CD4-positive, alpha-beta T cell (primary cell): ENCODE measurements at regions not wholly inside any gene's neighbourhood (a gene's known extent, or its start where the extent isn't known, plus 50 kb on each side); places are given as distances from the start of the nearest gene placed in this dataset.

Experiments
- ATAC-seq: fragments of 200-7000 bp; cut with Tn5 transposase; one replicate; pipeline ENCODE4 v1.10.0; 2022; ENCODE audit warnings: mild to moderate bottlenecking; ENCODE audit not compliant: poor library complexity
- CTCF ChIA-PET: fragments of 350-600 bp; sonication (Branson Sonifier 250); formaldehyde crosslinking; loops from one replicate; lab custom pipeline; 2021; ENCODE audit warnings: antibody characterized with exemption, inconsistent platforms; lab: Charles Lee
- POLR2A ChIA-PET: fragments of 350-600 bp; sonication (Branson Sonifier 250); formaldehyde crosslinking; loops from one replicate; lab custom pipeline; 2021; ENCODE audit warnings: antibody characterized with exemption, inconsistent platforms; lab: Charles Lee
- DNase-seq, 14 experiments: peaks; one replicate each; pipeline ENCODE4 v3.0.0-alpha.2; 2013 to 2020; ENCODE audit warnings: mixed read lengths in 2 of 14
- H3K27ac ChIP-seq, 2 donors: one replicate each; pipeline versions ENCODE4 v1.5.1 to v1.7.0; 2013; ENCODE audit warnings: low read length in 2 of 2, low read depth in 1 of 2, mild to moderate bottlenecking in 1 of 2
- H3K27me3 ChIP-seq, 2 experiments: 1 replicate in 1 of 2; 2 replicates in 1 of 2; pipeline versions ENCODE4 v1.6.1 to v1.7.0; 2013; ENCODE audit warnings: low read length in 2 of 2, control low read depth in 1 of 2, mild to moderate bottlenecking in 1 of 2, moderate library complexity in 1 of 2; ENCODE audit not compliant: insufficient read depth in 2 of 2, control insufficient read depth in 1 of 2
- H3K36me3 ChIP-seq: one replicate; pipeline ENCODE4 v1.6.1; 2013; ENCODE audit warnings: low read length, control low read depth; ENCODE audit not compliant: insufficient read depth
- H3K4me1 ChIP-seq: one replicate; pipeline ENCODE4 v1.6.1; 2013; ENCODE audit warnings: low read length, control low read depth; ENCODE audit not compliant: insufficient read depth
- H3K4me3 ChIP-seq: one replicate; pipeline ENCODE4 v1.5.1; 2013; ENCODE audit warnings: mild to moderate bottlenecking, low read length, moderate library complexity
- H3K9me3 ChIP-seq, 2 experiments: 1 replicate in 1 of 2; 2 replicates in 1 of 2; pipeline versions ENCODE4 v1.6.1 to v1.7.0; 2013; ENCODE audit warnings: low read length in 2 of 2, mild to moderate bottlenecking in 2 of 2, control low read depth in 1 of 2, moderate library complexity in 1 of 2; ENCODE audit not compliant: control insufficient read depth in 1 of 2, insufficient read depth in 1 of 2
- H3K27ac Mint-ChIP-seq: one replicate; pipeline ENCODE4 v1.8.0; 2020; ENCODE audit warnings: mixed read lengths
- H3K27me3 Mint-ChIP-seq: one replicate; pipeline ENCODE4 v1.8.0; 2021; ENCODE audit warnings: mixed read lengths
- H3K36me3 Mint-ChIP-seq: one replicate; pipeline ENCODE4 v1.8.0; 2021; ENCODE audit warnings: low read depth, mixed read lengths
- H3K4me1 Mint-ChIP-seq: one replicate; pipeline ENCODE4 v1.8.0; 2021; ENCODE audit warnings: low read depth, mixed read lengths
- H3K4me3 Mint-ChIP-seq: one replicate; pipeline ENCODE4 v1.8.0; 2020; ENCODE audit warnings: mild to moderate bottlenecking, mixed read lengths
- H3K9me3 Mint-ChIP-seq: one replicate; pipeline ENCODE4 v1.8.0; 2020; ENCODE audit warnings: mixed read lengths
- CTCF ChIP-seq: fragments of 200-600 bp; IDR thresholded peaks from one replicate; pipeline ENCODE4 v1.8.0; 2022; ENCODE audit warnings: antibody characterized with exemption, mild to moderate bottlenecking
- intact Hi-C, 2 experiments: fragments of 100-400 bp; cut with DNase I in 1 of 2; cut with micrococcal nuclease in 1 of 2; formaldehyde crosslinking; loops; one replicate each; pipeline versions ENCODE4 v1.15.1 to v1.9.0; 2023 to 2025; cut with DNase I, micrococcal nuclease

DNA sequence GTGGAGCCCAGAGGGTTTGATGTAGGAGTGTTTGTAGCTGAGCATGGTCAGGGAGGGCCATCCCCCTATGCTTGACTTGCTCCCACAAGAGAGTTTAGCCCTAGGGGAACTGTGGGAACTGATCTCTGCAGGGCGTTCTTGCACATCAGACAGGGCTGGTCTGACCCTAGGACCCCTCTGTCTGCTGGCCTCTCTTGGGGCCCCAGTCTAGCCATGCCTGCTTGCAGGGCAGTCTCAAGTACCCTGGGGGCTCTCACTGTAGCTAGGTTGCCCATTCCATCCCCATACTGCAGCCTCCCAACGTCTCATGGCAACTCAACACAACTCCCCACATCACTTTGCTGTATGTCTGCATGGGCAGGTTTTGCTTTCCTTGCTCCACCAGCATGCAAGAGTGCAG, 1250.7 kb upstream of the B3GALT2 start:
- no peak overlapping the region for H3K27ac Mint-ChIP-seq

GRCh38 chr1:194431121-194431520, 1244.7 kb upstream of the B3GALT2 start:
- H3K27ac Mint-ChIP-seq, result no peak overlapping the region
- H3K9me3 Mint-ChIP-seq, result no peaks in the 10 kb centered on the region
- no peak for TF ChIP-seq CTCF
- no peak overlapping the region for H3K4me3 ChIP-seq
- H3K27ac ChIP-seq, result no peak overlapping the region
- no peak for DNase-seq
- H3K9me3 ChIP-seq, result peaks cover 0 to 7% of the 10 kb centered on the region in 2 experiments
- no peaks in the 10 kb centered on the region for H3K27me3 ChIP-seq
- POLR2A ChIA-PET, result no interaction called here
- peaks cover 4% of the 10 kb centered on the region for H3K27me3 Mint-ChIP-seq
- CTCF ChIA-PET, result no interaction called here
- H3K4me1 ChIP-seq, result no peaks in the 10 kb centered on the region
- H3K36me3 Mint-ChIP-seq, result no peaks in the 10 kb centered on the region
- no peak overlapping the region for H3K4me3 Mint-ChIP-seq
- H3K36me3 ChIP-seq, result no peaks in the 10 kb centered on the region
- intact Hi-C loops, result no loop called here
- no peak for ATAC-seq
- H3K4me1 Mint-ChIP-seq, result no peaks in the 10 kb centered on the region

More for the DNA sequence above, 1250.7 kb upstream of the B3GALT2 start:
- no peak for TF ChIP-seq CTCF
- DNase-seq (no peak), ATAC-seq (no peak)
- no peaks in the 10 kb centered on the region for H3K4me1 Mint-ChIP-seq
- H3K9me3 Mint-ChIP-seq, result no peaks in the 10 kb centered on the region
- no peaks in the 10 kb centered on the region for H3K27me3 Mint-ChIP-seq
- H3K36me3 Mint-ChIP-seq, result no peaks in the 10 kb centered on the region
- H3K9me3 ChIP-seq, result no peaks in the 10 kb centered on the region
- ChIA-PET POLR2A (no interaction called here), CTCF (no interaction called here)
- no peak overlapping the region for H3K27ac ChIP-seq
- H3K4me3 ChIP-seq, result no peak overlapping the region
- H3K4me1 ChIP-seq, result no peaks in the 10 kb centered on the region
- intact Hi-C loops, result no loop called here
- H3K27me3 ChIP-seq, result no peaks in the 10 kb centered on the region
- no peaks in the 10 kb centered on the region for H3K36me3 ChIP-seq
- no peak overlapping the region for H3K4me3 Mint-ChIP-seq

DNA sequence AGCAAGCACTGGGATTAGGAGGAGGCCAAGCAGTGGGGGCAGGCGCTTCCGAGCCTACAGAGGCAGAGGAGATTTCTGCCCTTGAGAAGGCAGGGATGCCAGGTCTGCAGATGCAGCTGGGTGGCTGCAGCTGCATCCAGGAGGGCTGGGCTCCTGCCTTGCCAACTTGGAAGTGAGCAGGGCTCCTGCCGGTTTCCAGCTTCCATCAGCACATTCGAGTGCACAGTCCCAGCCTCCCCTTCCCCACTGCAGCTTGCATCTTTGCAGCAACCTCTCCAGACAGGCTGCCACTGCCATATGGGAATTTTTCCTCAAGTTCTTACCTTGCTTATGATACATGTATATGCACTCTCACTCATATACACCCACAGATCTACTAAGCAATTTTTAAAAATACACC, 1234.3 kb upstream of the B3GALT2 start:
- no peak for TF ChIP-seq CTCF
- no peak for DNase-seq
- no peak overlapping the region for H3K4me3 Mint-ChIP-seq
- H3K27ac ChIP-seq, result no peak overlapping the region
- intact Hi-C loops, result no loop called here
- ChIA-PET CTCF (no interaction called here), POLR2A (no interaction called here)
- no peak overlapping the region for H3K27ac Mint-ChIP-seq
- H3K9me3 Mint-ChIP-seq, result peaks cover 3% of the 10 kb centered on the region
- H3K27me3 Mint-ChIP-seq, result peaks cover 4% of the 10 kb centered on the region
- peaks cover 0 to 11% of the 10 kb centered on the region in 2 experiments for H3K9me3 ChIP-seq
- H3K36me3 Mint-ChIP-seq, result no peaks in the 10 kb centered on the region
- no peaks in the 10 kb centered on the region for H3K4me1 ChIP-seq
- no peak overlapping the region for H3K4me3 ChIP-seq
- no peak for ATAC-seq
- H3K36me3 ChIP-seq, result no peaks in the 10 kb centered on the region
- H3K27me3 ChIP-seq, result no peaks in the 10 kb centered on the region
- no peaks in the 10 kb centered on the region for H3K4me1 Mint-ChIP-seq
